ENCODE measurements at regions not wholly inside any gene's neighbourhood (a gene's known extent, or its start where the extent isn't known, plus 50 kb on each side); places are given as distances from the start of the nearest gene placed in this dataset.
"Not testable (repeated sequence)": the region's sequence is repeated elsewhere in the genome, so short reads cannot be mapped to it uniquely, and the experiment has no call there.

DNA sequence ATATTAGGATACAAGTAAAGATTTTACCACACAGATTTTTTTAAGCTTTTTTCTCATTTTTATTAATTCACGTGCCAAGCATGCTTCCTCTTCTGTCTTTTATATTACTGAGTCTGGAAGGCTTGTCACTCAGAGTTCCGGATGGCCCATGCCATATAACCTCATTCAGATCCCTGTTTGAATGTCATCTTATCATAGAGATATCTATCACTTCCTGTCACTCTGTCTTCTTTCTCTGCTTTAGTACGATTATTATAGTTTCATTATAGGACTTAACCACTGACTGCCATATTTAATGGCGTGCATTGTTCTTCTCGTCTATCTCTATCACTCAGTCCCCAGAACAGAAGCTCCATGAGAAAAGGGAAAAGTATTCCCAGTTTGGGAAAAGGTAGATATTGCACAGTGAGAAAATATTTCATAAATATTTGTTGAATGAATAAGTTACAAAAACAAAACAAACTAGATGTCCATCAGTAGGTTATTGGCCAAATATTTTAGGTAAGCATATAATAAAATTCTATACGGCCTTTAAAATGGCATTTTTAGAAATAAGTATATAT, 296.9 kb upstream of the GOT2 start:
- intact Hi-C loops (cut with DNase I) = no loop called here
- Histone ChIP-seq H3K9me3 (no peaks in the 10 kb centered on the region), H3K36me3 (no peaks in the 10 kb centered on the region), H3K4me3 (replicated peaks in 1 of 3) (no peak overlapping the region), H3K27me3 (no peaks in the 10 kb centered on the region), H3K4me1 (no peaks in the 10 kb centered on the region), H3K27ac (no peak overlapping the region)
- DNase-seq = no peak
- WGBS, 2 donors = 89 to 92% methylated on average over 6 of the region's 6 CpGs
- TF ChIP-seq, protein P1, sequence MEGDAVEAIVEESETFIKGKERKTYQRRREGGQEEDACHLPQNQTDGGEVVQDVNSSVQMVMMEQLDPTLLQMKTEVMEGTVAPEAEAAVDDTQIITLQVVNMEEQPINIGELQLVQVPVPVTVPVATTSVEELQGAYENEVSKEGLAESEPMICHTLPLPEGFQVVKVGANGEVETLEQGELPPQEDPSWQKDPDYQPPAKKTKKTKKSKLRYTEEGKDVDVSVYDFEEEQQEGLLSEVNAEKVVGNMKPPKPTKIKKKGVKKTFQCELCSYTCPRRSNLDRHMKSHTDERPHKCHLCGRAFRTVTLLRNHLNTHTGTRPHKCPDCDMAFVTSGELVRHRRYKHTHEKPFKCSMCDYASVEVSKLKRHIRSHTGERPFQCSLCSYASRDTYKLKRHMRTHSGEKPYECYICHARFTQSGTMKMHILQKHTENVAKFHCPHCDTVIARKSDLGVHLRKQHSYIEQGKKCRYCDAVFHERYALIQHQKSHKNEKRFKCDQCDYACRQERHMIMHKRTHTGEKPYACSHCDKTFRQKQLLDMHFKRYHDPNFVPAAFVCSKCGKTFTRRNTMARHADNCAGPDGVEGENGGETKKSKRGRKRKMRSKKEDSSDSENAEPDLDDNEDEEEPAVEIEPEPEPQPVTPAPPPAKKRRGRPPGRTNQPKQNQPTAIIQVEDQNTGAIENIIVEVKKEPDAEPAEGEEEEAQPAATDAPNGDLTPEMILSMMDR (IDR thresholded peaks at IDR 0.05) = no peak
- no peak for TF ChIP-seq POLR2A (IDR thresholded peaks at IDR 0.05)

DNA sequence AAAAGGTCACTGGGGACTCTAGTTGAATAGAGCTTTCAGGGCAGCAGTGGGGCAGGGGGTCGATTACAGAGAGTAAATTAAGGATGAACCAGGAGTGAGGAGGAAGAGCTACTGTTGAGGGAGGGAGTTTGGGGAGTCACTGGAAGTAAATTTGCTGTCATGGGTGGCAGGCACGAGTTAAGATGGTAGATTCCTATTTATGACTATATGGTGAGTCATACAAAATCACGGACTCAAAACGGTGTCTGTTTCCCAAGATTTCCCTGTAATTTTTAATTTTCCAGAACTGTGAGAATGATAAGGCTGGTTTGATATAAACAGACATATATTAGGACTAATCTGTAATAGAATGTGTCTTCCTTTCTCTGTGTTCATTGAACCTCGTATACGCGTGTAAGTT, 287.6 kb upstream of the GOT2 start:
- TF ChIP-seq, protein P1 (IDR thresholded peaks at IDR 0.05) = no peak
- TF ChIP-seq POLR2A (IDR thresholded peaks at IDR 0.05) = no peak
- H3K36me3 ChIP-seq = no peaks in the 10 kb centered on the region
- intact Hi-C loops (cut with DNase I) = no loop called here
- H3K27me3 ChIP-seq = no peaks in the 10 kb centered on the region
- 87 to 92% methylated on average over 7 of the region's 7 CpGs for WGBS, 2 donors
- no peak for DNase-seq
- H3K27ac ChIP-seq = no peak overlapping the region
- H3K9me3 ChIP-seq = no peaks in the 10 kb centered on the region
- H3K4me3 ChIP-seq (replicated peaks in 1 of 3) = no peak overlapping the region
- H3K4me1 ChIP-seq = no peaks in the 10 kb centered on the region

DNA sequence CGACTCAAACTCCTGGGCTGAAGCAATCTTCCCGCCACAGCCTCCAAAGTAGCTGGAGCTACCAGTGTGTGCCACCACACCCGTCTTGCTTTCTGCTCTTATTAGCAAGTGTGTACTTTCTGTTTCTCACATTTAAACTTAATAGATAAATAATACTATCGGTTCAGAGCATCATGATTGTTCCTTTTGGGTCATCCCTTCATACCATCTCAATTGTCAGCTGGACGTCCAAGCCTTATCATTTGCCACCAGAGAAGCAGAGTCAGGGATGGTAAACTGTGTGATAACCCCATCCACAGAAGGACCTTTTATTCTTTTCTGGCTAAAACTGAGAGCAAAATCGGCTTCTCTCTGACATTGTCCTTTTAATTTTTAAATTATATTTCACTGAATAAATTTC, 279.8 kb upstream of the GOT2 start:
- Histone ChIP-seq H3K27me3 (no peaks in the 10 kb centered on the region), H3K4me1 (no peaks in the 10 kb centered on the region), H3K36me3 (no peaks in the 10 kb centered on the region), H3K27ac (no peak overlapping the region), H3K9me3 (no peaks in the 10 kb centered on the region), H3K4me3 (replicated peaks in 1 of 3) (no peak overlapping the region)
- TF ChIP-seq, protein P1 (IDR thresholded peaks at IDR 0.05) = no peak
- no peak for TF ChIP-seq POLR2A (IDR thresholded peaks at IDR 0.05)
- no peak for DNase-seq
- intact Hi-C loops (cut with DNase I) = no loop called here
- 83 to 89% methylated on average over 6 of the region's 6 CpGs for WGBS, 2 donors

DNA sequence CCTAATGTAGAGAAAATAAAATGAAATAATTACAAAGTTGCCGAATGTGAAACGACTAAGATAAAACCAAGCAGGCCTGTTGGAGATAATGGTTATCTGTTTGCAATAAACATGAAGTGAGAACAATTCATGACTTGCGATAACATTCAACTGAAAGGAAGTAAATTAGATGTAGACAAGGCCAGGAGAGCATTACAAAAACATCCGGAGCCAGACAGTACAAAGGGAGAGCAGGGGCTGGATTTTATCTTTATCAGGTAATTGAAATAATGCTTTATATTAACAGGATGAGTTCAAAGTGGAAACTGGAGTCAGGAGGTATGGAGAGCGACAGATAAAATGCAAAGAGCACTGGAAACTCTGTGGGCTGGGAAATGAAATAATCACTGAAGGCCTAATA, 265.6 kb upstream of the GOT2 start:
- Histone ChIP-seq H3K27me3 (no peaks in the 10 kb centered on the region), H3K4me1 (no peaks in the 10 kb centered on the region), H3K36me3 (no peaks in the 10 kb centered on the region), H3K9me3 (no peaks in the 10 kb centered on the region), H3K4me3 (replicated peaks in 1 of 3) (no peak overlapping the region), H3K27ac (no peak overlapping the region)
- WGBS, 2 donors = 74 to 76% methylated on average over 5 of the region's 5 CpGs
- intact Hi-C loops (cut with DNase I) = no loop called here
- TF ChIP-seq, protein P1 (IDR thresholded peaks at IDR 0.05) = no peak
- TF ChIP-seq POLR2A (IDR thresholded peaks at IDR 0.05) = no peak
- DNase-seq = no peak

DNA sequence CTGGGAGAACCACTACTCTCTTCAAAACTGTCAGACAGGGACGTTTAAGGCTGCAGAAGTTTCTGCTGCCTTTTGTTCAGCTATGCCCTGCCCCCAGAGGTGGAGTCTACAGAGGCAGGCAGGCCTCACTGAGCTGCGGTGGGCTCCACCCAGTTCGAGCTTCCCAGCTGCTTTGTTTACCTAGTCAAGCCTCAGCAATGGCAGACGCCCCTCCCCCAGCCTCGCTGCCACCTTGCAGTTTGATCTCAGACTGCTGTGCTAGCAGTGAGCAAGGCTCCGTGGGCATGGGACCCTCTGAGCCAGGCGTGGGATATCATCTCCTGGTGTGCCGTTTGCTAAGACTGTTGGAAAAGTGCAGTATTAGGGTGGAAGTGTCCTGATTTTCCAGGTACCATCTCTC, 258.6 kb upstream of the GOT2 start:
- H3K36me3 ChIP-seq; H3K27ac ChIP-seq; DNase-seq; H3K4me1 ChIP-seq; H3K9me3 ChIP-seq; H3K27me3 ChIP-seq; intact Hi-C loops (cut with DNase I); H3K4me3 ChIP-seq (replicated peaks in 1 of 3): not testable (repeated sequence)
- 67 to 75% methylated on average over 6 to 7 of the region's 8 CpGs for WGBS, 2 donors

DNA sequence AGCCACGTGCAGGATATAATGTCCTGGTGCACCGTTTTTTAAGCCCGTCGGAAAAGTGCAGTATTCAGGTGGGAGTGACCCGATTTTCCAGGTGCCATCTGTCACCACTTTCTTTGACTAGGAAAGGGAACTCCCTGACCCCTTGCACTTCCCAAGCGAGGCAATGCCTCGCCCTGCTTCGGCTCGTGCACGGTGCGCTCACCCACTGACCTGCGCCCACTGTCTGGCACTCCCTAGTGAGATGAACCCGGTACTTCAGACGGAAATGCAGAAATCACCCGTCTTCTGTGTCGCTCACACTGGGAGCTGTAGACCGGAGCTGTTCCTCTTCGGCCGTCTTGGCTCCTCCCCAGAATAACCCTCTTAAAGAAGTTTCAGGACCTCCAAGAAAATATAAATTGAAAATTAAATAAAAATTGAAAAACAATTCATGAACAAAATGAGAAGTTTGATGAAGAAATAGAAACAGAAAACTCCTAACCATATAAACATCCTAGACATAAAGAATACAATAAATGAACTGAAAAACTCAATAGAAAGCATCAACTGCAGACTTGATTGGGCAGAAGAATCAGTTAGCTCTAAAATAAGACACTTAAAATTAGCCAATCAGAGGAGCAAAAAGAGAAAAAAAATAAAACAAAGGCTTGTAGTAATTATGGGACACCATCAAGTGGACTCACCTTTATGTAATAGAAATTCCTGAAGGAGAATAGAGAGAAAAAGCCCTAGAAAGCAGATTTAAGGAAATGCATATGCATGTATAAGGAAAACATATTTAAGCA, 249.3 kb upstream of the GOT2 start:
- H3K4me1 ChIP-seq; H3K27ac ChIP-seq; DNase-seq; H3K36me3 ChIP-seq; H3K9me3 ChIP-seq; intact Hi-C loops (cut with DNase I); H3K4me3 ChIP-seq (replicated peaks in 1 of 3); H3K27me3 ChIP-seq: not testable (repeated sequence)
- WGBS, 2 donors = 92 to 95% methylated on average over 19 of the region's 19 CpGs
